A549 (cell line): ENCODE measurements at regions not wholly inside any gene's neighbourhood (a gene's known extent, or its start where the extent isn't known, plus 50 kb on each side); places are given as distances from the start of the nearest gene placed in this dataset.

Experiments used
- ATAC-seq, 2 experiments: fragments of 200-7000 bp in 1 of 2; fragments of >200 bp in 1 of 2; cut with Nextera tagmentation in 1 of 2; cut with Tn5 transposase in 1 of 2; 3 replicates each; pipeline versions ENCODE4 v1.8.0 to v1.9.1; 2018 to 2020; ENCODE audit warnings: mild to moderate bottlenecking in 1 of 2, moderate library complexity in 1 of 2
- CTCF ChIA-PET: fragments of 300-600 bp; sonication (Branson Sonifier 250); formaldehyde crosslinking; extraction: SDS; loops from one replicate; lab custom pipeline; 2021; ENCODE audit warnings: antibody characterized with exemption, inconsistent platforms; lab: Yijun Ruan, JAX
- POLR2A ChIA-PET: fragments of 350-600 bp; formaldehyde crosslinking; extraction: SDS; loops from one replicate; lab custom pipeline; 2021; ENCODE audit warnings: antibody characterized with exemption, inconsistent platforms; lab: Yijun Ruan, JAX
- DNase-seq, 2 experiments: peaks; one replicate each; pipeline versions ENCODE4 v3.0.0 to v3.0.0-alpha.2; 2011 to 2016; ENCODE audit warnings: low read depth in 1 of 2, low spot score in 1 of 2
- FAIRE-seq: peaks from 2 replicates; lab custom pipeline; 2011; peaks lifted over from hg19 to GRCh38; lab: Jason Lieb, UNC
- H3K27ac ChIP-seq, 2 experiments: fragments of >200 bp; sonication (Bioruptor Twin); formaldehyde crosslinking; 3 replicates each; pipeline ENCODE4 v1.5.1; 2016 to 2017
- H3K4me1 ChIP-seq: fragments of >200 bp; sonication (Bioruptor Twin); formaldehyde crosslinking; 3 replicates; pipeline ENCODE4 v1.6.1; 2016
- H3K4me2 ChIP-seq: fragments of >200 bp; sonication (Bioruptor Twin); formaldehyde crosslinking; 3 replicates; pipeline ENCODE4 v1.6.1; 2016
- H3K4me3 ChIP-seq: fragments of >200 bp; sonication (Bioruptor Twin); formaldehyde crosslinking; 3 replicates; pipeline ENCODE4 v1.5.1; 2016
- H3K9me3 ChIP-seq: fragments of >200 bp; sonication (Bioruptor Twin); formaldehyde crosslinking; 3 replicates; pipeline ENCODE4 v1.6.1; 2016
- CBX8 ChIP-seq: fragments of 200-600 bp; sonication (generic); IDR thresholded peaks from 2 replicates; pipeline ENCODE4 v1.6.1; 2016
- CHD2 ChIP-seq: fragments of 150-350 bp; IDR thresholded peaks from 2 replicates; pipeline ENCODE4 v1.6.1; 2014; ENCODE audit warnings: low read length; ENCODE audit not compliant: partially characterized antibody
- EHF ChIP-seq: fragments of 250-450 bp; sonication (Bioruptor Pico); IDR thresholded peaks from 2 replicates; pipeline ENCODE4 v1.5.0; 2020; ENCODE audit warnings: mild to moderate bottlenecking
- EP300 ChIP-seq, 2 experiments: fragments of >200 bp; sonication (Bioruptor Twin); formaldehyde crosslinking; IDR thresholded peaks; 2 replicates in 1 of 2; 3 replicates in 1 of 2; pipeline ENCODE4 v1.6.1; 2016 to 2017
- FOXS1 ChIP-seq: fragments of 250-450 bp; sonication (Bioruptor Pico); IDR thresholded peaks from 2 replicates; pipeline ENCODE4 v1.5.0; 2020; ENCODE audit warnings: mild to moderate bottlenecking, moderate library complexity
- GATA3 ChIP-seq: IDR thresholded peaks from 2 replicates; pipeline ENCODE4 v1.6.1; 2012; ENCODE audit warnings: borderline replicate concordance
- HDAC2 ChIP-seq: fragments of 200-600 bp; sonication (generic); IDR thresholded peaks from 2 replicates; pipeline ENCODE4 v1.6.1; 2016
- JUNB ChIP-seq: fragments of >200 bp; sonication (Bioruptor Twin); formaldehyde crosslinking; IDR thresholded peaks from 2 replicates; pipeline ENCODE4 v1.6.1; 2016
- KDM5A ChIP-seq: fragments of 200-600 bp; sonication (generic); IDR thresholded peaks from 2 replicates; pipeline ENCODE4 v1.6.1; 2016; ENCODE audit warnings: antibody characterized with exemption, mild to moderate bottlenecking
- MAZ ChIP-seq: fragments of 150-350 bp; IDR thresholded peaks from 2 replicates; pipeline ENCODE4 v1.6.1; 2014; ENCODE audit warnings: antibody characterized with exemption, low read depth, low read length, borderline replicate concordance
- MYC ChIP-seq: IDR thresholded peaks from 2 replicates; pipeline ENCODE4 v1.6.1; 2012; ENCODE audit warnings: mild to moderate bottlenecking, inconsistent platforms, low read length, improper control_type of control experiment, borderline replicate concordance
- PHF8 ChIP-seq: fragments of 200-600 bp; sonication (generic); IDR thresholded peaks from 2 replicates; pipeline ENCODE4 v1.6.1; 2016; ENCODE audit warnings: low read depth, mild to moderate bottlenecking, antibody characterized with exemption, moderate library complexity, borderline replicate concordance
- POLR2AphosphoS2 ChIP-seq: conservative IDR thresholded peaks from 2 replicates; pipeline ENCODE4 v1.6.1; 2012; ENCODE audit warnings: low read length, improper control_type of control experiment, inconsistent platforms
- RAD21 ChIP-seq, 2 experiments: fragments of >200 bp in 1 of 2; sonication (Bioruptor Twin) in 1 of 2; formaldehyde crosslinking in 1 of 2; IDR thresholded peaks in 1 of 2; conservative IDR thresholded peaks in 1 of 2; 2 replicates in 1 of 2; 3 replicates in 1 of 2; pipeline ENCODE4 v1.6.1; 2012 to 2018; ENCODE audit warnings: inconsistent platforms in 1 of 2
- RCOR1 ChIP-seq: fragments of 150-350 bp; IDR thresholded peaks from 2 replicates; pipeline ENCODE4 v1.6.1; 2014; ENCODE audit warnings: antibody characterized with exemption, low read length, low read depth
- RFX5 ChIP-seq: fragments of 450-650 bp; IDR thresholded peaks from 2 replicates; pipeline ENCODE4 v1.7.1; 2014; ENCODE audit warnings: antibody characterized with exemption, mild to moderate bottlenecking, moderate library complexity
- SMC3 ChIP-seq: fragments of >200 bp; sonication (Bioruptor Twin); formaldehyde crosslinking; IDR thresholded peaks from 3 replicates; pipeline ENCODE4 v1.6.1; 2018; ENCODE audit warnings: inconsistent platforms
- SREBF2 ChIP-seq: fragments of 450-650 bp; IDR thresholded peaks from 2 replicates; pipeline ENCODE4 v1.6.1; 2014; ENCODE audit warnings: mild to moderate bottlenecking, moderate library complexity
- TFCP2L1 ChIP-seq: fragments of 250-450 bp; sonication (Bioruptor Pico); IDR thresholded peaks from 2 replicates; pipeline ENCODE4 v1.5.0; 2021; ENCODE audit warnings: mild to moderate bottlenecking
- TP53 ChIP-seq: fragments of 250-450 bp; sonication (Bioruptor Pico); IDR thresholded peaks from 2 replicates; pipeline ENCODE4 v1.5.0; 2021; ENCODE audit warnings: mild to moderate bottlenecking, moderate library complexity
- ZC3H11A ChIP-seq: fragments of 450-650 bp; IDR thresholded peaks from 2 replicates; pipeline ENCODE4 v1.6.1; 2014; ENCODE audit warnings: antibody characterized with exemption, mild to moderate bottlenecking
- ZNF302 ChIP-seq: fragments of 250-450 bp; sonication (Bioruptor Pico); IDR thresholded peaks from 2 replicates; pipeline ENCODE4 v1.9.0; 2021; ENCODE audit warnings: inconsistent platforms, mild to moderate bottlenecking, moderate library complexity
- WGBS: methylation state at CpG from one replicate; pipeline ENCODE4 v1.1.6; 2017; ENCODE audit errors: missing lambda C conversion rate; 5-methylcytosine and 5-hydroxymethylcytosine counted together
- TF ChIP-seq, protein P1 (sequence below): IDR thresholded peaks from 2 replicates; pipeline ENCODE4 v1.6.1; 2012
- TF ChIP-seq, protein P2 (sequence below): fragments of 250-450 bp; sonication (Bioruptor Pico); IDR thresholded peaks from 2 replicates; pipeline ENCODE4 v1.5.0; 2020; ENCODE audit warnings: low read depth, mild to moderate bottlenecking, moderate library complexity
- TF ChIP-seq, protein P3 (sequence below): fragments of >200 bp; sonication (Bioruptor Twin); formaldehyde crosslinking; IDR thresholded peaks from 2 replicates; pipeline ENCODE4 v1.6.1; 2016
- TF ChIP-seq, protein P4 (sequence below): IDR thresholded peaks from 2 replicates; pipeline ENCODE4 v1.6.1; 2012; ENCODE audit warnings: low read depth, borderline replicate concordance

DNA sequence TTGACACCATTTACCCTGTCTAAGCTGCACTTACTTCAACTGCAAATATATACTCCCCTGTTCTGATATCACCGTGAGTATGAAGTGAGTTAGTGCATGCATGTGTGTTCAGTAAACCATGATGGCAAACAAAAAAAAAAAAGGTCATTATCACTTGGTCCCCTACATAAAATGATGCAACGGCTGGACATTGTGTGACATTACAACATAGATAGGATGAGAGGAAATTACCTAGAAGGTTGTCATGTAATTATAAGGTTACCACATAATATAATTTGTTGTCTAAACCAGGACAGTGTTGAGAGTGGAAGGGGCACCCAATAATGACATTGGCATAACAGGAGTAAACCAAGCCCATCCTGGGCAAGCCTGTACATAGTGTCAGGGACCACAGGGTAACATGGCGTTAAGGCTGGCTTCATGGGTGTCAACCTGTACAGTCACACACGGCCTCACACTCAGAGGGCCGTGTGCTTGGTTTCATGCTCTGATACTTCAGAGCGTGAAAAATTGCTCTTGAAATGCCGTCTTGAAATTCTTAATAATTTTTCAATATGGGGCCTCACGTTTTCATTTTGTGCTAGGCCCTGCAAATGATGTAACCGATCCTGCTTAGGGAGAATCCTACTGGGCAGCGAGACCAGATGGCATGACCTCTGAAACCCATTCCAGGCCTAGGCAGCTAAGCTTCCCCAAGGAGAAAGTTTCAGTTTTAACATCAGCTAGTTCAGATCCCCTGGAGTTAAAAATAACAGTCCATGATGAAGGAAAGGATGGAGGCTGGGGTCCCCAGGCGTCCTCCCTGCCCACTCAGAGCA lies 106.1 kb downstream of the AXIN2 start:
- no peak for ATAC-seq
- 57% methylated on average over 11 of the region's 11 CpGs for WGBS
- ChIA-PET POLR2A (no interaction called here), CTCF (interaction anchor here (0.8 to 1.4 kb wide), 3 partner anchors 8 to 14 kb away, joined by 3 to 4 read pairs (median 3); no protein-coding TSS in a partner anchor)
- Histone ChIP-seq H3K4me1 (no peaks in the 10 kb centered on the region), H3K4me3 (no peak overlapping the region), H3K4me2 (no peak overlapping the region), H3K27ac (no peak overlapping the region), H3K9me3 (no peaks in the 10 kb centered on the region)
- FAIRE-seq = no peak
- no peak for TF ChIP-seq SMC3
- no peak for TF ChIP-seq HDAC2
- TF ChIP-seq FOXS1 (CRISPR knock-in tag) = no peak
- TF ChIP-seq, protein P1, sequence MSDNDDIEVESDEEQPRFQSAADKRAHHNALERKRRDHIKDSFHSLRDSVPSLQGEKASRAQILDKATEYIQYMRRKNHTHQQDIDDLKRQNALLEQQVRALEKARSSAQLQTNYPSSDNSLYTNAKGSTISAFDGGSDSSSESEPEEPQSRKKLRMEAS = no peak
- TF ChIP-seq ZC3H11A = no peak
- no peak for TF ChIP-seq RAD21 (conservative IDR thresholded peaks at IDR 0.05 in 1 of 2, IDR thresholded peaks at IDR 0.05 in 1 of 2)
- no peak for TF ChIP-seq CHD2
- no peak for TF ChIP-seq JUNB
- TF ChIP-seq, protein P2, sequence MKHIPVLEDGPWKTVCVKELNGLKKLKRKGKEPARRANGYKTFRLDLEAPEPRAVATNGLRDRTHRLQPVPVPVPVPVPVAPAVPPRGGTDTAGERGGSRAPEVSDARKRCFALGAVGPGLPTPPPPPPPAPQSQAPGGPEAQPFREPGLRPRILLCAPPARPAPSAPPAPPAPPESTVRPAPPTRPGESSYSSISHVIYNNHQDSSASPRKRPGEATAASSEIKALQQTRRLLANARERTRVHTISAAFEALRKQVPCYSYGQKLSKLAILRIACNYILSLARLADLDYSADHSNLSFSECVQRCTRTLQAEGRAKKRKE = no peak
- no peak for TF ChIP-seq POLR2AphosphoS2
- TF ChIP-seq, protein P3, sequence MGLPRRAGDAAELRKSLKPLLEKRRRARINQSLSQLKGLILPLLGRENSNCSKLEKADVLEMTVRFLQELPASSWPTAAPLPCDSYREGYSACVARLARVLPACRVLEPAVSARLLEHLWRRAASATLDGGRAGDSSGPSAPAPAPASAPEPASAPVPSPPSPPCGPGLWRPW = no peak
- TF ChIP-seq CBX8 = no peak
- no peak for TF ChIP-seq EHF (CRISPR knock-in tag)
- TF ChIP-seq MYC = no peak
- TF ChIP-seq ZNF302 (CRISPR knock-in tag) = no peak
- no peak for TF ChIP-seq SREBF2
- DNase-seq = no peak

DNA sequence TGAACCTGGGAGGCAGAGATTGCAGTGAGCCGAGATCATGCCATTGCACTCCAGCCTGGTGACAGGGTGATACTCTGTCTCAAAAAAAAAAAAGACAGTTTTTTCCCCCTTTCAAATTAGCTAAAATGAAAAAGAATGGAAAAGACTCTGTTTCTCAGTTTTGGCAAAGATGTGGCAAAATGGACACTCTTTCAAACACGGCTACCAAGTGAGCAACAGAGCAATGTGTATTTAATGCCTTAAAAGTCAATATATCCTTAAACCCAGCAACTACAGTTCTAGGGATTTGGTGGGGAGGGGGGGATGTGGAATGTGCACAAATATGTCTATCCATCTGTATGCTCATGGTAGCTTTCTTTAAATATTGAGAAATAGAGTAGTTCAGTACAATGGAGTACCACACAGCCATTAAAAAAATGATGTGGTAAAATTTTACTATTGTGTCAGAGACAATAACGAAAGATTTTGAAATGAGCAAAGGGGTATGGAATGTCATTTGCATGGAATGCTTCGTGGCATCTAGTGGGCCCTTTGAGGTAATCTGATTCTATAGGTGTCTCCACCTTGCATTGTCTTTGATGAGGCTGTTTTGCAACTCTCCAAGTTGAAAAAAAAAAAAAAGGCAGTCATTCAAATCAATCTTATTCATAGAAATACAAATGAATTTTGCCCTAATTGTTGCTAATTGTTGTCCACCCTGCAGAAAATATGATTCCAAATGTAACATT lies 108.1 kb downstream of the AXIN2 start:
- H3K4me1 ChIP-seq = no peaks in the 10 kb centered on the region
- TF ChIP-seq, protein P1 = no peak
- TF ChIP-seq MAZ (no peak), RCOR1 (no peak), HDAC2 (no peak), PHF8 (no peak), TP53 (CRISPR knock-in tag) (no peak), GATA3 (no peak), KDM5A (no peak), ZC3H11A (no peak), CBX8 (no peak), ZNF302 (CRISPR knock-in tag) (no peak), CHD2 (no peak), RFX5 (no peak), MYC (no peak), EP300 (IDR thresholded peaks at IDR 0.05) (no peak), TFCP2L1 (CRISPR knock-in tag) (no peak), JUNB (no peak)
- TF ChIP-seq, protein P4, sequence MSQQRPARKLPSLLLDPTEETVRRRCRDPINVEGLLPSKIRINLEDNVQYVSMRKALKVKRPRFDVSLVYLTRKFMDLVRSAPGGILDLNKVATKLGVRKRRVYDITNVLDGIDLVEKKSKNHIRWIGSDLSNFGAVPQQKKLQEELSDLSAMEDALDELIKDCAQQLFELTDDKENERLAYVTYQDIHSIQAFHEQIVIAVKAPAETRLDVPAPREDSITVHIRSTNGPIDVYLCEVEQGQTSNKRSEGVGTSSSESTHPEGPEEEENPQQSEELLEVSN = no peak
- H3K27ac ChIP-seq = no peak overlapping the region
- ChIA-PET POLR2A (no interaction called here), CTCF (interaction anchor here (0.6 kb wide), 1 partner anchor 940 kb away, joined by 3 read pairs; no protein-coding TSS in a partner anchor)
- H3K4me2 ChIP-seq = no peak overlapping the region
- DNase-seq (no peak), ATAC-seq (no peak), FAIRE-seq (no peak)
- H3K4me3 ChIP-seq = no peak overlapping the region
- WGBS = 59% methylated on average over 4 of the region's 4 CpGs
- no peaks in the 10 kb centered on the region for H3K9me3 ChIP-seq
